ENCODE measurements at regions not wholly inside any gene's neighbourhood (a gene's known extent, or its start where the extent isn't known, plus 50 kb on each side); places are given as distances from the start of the nearest gene placed in this dataset.

- TF ChIP-seq CTCF (IDR thresholded peaks at IDR 0.05) (no peak), POLR2A (IDR thresholded peaks at IDR 0.05) (no peak), EP300 (IDR thresholded peaks at IDR 0.05) (no peak)
Measured at GRCh38 chr10:4696186-4696585, 129.8 kb upstream of the AKR1E2 start.
